HEK293 (cell line): ENCODE measurements at regions not wholly inside any gene's neighbourhood (a gene's known extent, or its start where the extent isn't known, plus 50 kb on each side); places are given as distances from the start of the nearest gene placed in this dataset.

ENCODE experiments used
- CTCF ChIA-PET: fragments of 350-600 bp; formaldehyde crosslinking; extraction: SDS; loops from one replicate; lab custom pipeline; 2021; ENCODE audit warnings: antibody characterized with exemption; lab: Yijun Ruan, JAX
- POLR2A ChIA-PET: fragments of 300-600 bp; formaldehyde crosslinking; extraction: SDS; loops from one replicate; lab custom pipeline; 2020; ENCODE audit warnings: antibody characterized with exemption, inconsistent platforms; lab: Yijun Ruan, JAX
- H3K27ac ChIP-seq: fragments of 200-500 bp; sonication (Bioruptor generic); 2 replicates; pipeline ENCODE4 v1.5.1; 2014; ENCODE audit warnings: low read depth, low read length, control low read depth, inconsistent platforms; ENCODE audit errors: extremely low read depth
- H3K36me3 ChIP-seq, 2 experiments: fragments of 200-500 bp in 1 of 2; sonication (Bioruptor generic) in 1 of 2; 1 replicate in 1 of 2; 2 replicates in 1 of 2; pipeline ENCODE4 v1.5.1; 2014 to 2017; ENCODE audit warnings: inconsistent platforms in 2 of 2, low read length in 2 of 2; ENCODE audit not compliant: control insufficient read depth in 2 of 2, insufficient read depth in 1 of 2
- H3K4me1 ChIP-seq: fragments of 200-500 bp; sonication (Bioruptor generic); 2 replicates; pipeline ENCODE4 v1.5.1; 2014; ENCODE audit warnings: mild to moderate bottlenecking, low read length, inconsistent platforms; ENCODE audit not compliant: control insufficient read depth, insufficient read depth
- H3K4me3 ChIP-seq: 2 replicates; pipeline ENCODE4 v1.5.1; 2011; ENCODE audit warnings: low read depth, mild to moderate bottlenecking, control low read depth, low read length, moderate library complexity
- H3K9me3 ChIP-seq: fragments of 200-500 bp; sonication (Bioruptor generic); 2 replicates; pipeline ENCODE4 v1.5.1; 2014; ENCODE audit warnings: low read depth, low read length, inconsistent platforms; ENCODE audit not compliant: control insufficient read depth, insufficient read depth
- GFI1B ChIP-seq: fragments of 450-650 bp; formaldehyde crosslinking; IDR thresholded peaks from 2 replicates; pipeline ENCODE4 v1.5.1; 2016; ENCODE audit warnings: missing biosample characterization, missing genetic modification characterization
- GLI4 ChIP-seq: fragments of 450-650 bp; formaldehyde crosslinking; IDR thresholded peaks from 2 replicates; pipeline ENCODE4 v1.5.1; 2016; ENCODE audit warnings: missing biosample characterization, missing genetic modification characterization
- GLIS1 ChIP-seq: fragments of 450-650 bp; formaldehyde crosslinking; IDR thresholded peaks from 2 replicates; pipeline ENCODE4 v1.5.1; 2016; ENCODE audit warnings: missing biosample characterization, missing genetic modification characterization
- PRDM1 ChIP-seq: fragments of 450-650 bp; formaldehyde crosslinking; IDR thresholded peaks from 2 replicates; pipeline ENCODE4; 2016; ENCODE audit warnings: missing biosample characterization, missing genetic modification characterization
- SCRT2 ChIP-seq: fragments of 450-650 bp; formaldehyde crosslinking; IDR thresholded peaks from 2 replicates; pipeline ENCODE4 v1.5.1; 2016; ENCODE audit warnings: missing biosample characterization, missing genetic modification characterization
- TRIM28 ChIP-seq: IDR thresholded peaks from 2 replicates; pipeline ENCODE4 v1.6.1; 2011; ENCODE audit warnings: low read length, control low read depth, borderline replicate concordance
- WT1 ChIP-seq: fragments of 450-650 bp; formaldehyde crosslinking; IDR thresholded peaks from 2 replicates; pipeline ENCODE4 v1.5.1; 2016; ENCODE audit warnings: missing biosample characterization, missing genetic modification characterization
- ZNF155 ChIP-seq: fragments of 450-650 bp; formaldehyde crosslinking; IDR thresholded peaks from 2 replicates; pipeline ENCODE4 v1.5.1; 2016; ENCODE audit warnings: missing biosample characterization, missing genetic modification characterization
- ZNF341 ChIP-seq: fragments of 450-650 bp; formaldehyde crosslinking; IDR thresholded peaks from 2 replicates; pipeline ENCODE4; 2016; ENCODE audit warnings: low read depth, missing biosample characterization, missing genetic modification characterization
- ZNF398 ChIP-seq: fragments of 450-650 bp; formaldehyde crosslinking; IDR thresholded peaks from 2 replicates; pipeline ENCODE4 v1.5.1; 2017; ENCODE audit warnings: missing biosample characterization, missing genetic modification characterization
- ZNF423 ChIP-seq: fragments of 450-650 bp; formaldehyde crosslinking; IDR thresholded peaks from 2 replicates; pipeline ENCODE4 v1.5.1; 2016; ENCODE audit warnings: missing biosample characterization, missing genetic modification characterization
- ZNF426 ChIP-seq: fragments of 450-650 bp; formaldehyde crosslinking; IDR thresholded peaks from 2 replicates; pipeline ENCODE4 v1.5.1; 2017; ENCODE audit warnings: missing biosample characterization, missing genetic modification characterization, mild to moderate bottlenecking, inconsistent platforms, moderate library complexity
- ZNF473 ChIP-seq: fragments of 450-650 bp; formaldehyde crosslinking; IDR thresholded peaks from 2 replicates; pipeline ENCODE4 v1.5.1; 2017; ENCODE audit warnings: missing biosample characterization, missing genetic modification characterization
- ZNF48 ChIP-seq: fragments of 450-650 bp; formaldehyde crosslinking; IDR thresholded peaks from 2 replicates; pipeline ENCODE4 v1.5.1; 2016; ENCODE audit warnings: missing biosample characterization, missing genetic modification characterization
- ZNF488 ChIP-seq: fragments of 450-650 bp; formaldehyde crosslinking; IDR thresholded peaks from 2 replicates; pipeline ENCODE4 v1.5.1; 2016; ENCODE audit warnings: missing biosample characterization, missing genetic modification characterization
- ZNF521 ChIP-seq: fragments of 450-650 bp; formaldehyde crosslinking; IDR thresholded peaks from 2 replicates; pipeline ENCODE4 v1.5.1; 2017; ENCODE audit warnings: missing biosample characterization, mild to moderate bottlenecking, missing genetic modification characterization
- ZNF529 ChIP-seq: fragments of 450-650 bp; formaldehyde crosslinking; IDR thresholded peaks from 2 replicates; pipeline ENCODE4 v1.5.1; 2017; ENCODE audit warnings: missing genetic modification characterization, missing biosample characterization; ENCODE audit not compliant: insufficient replicate concordance
- ZNF555 ChIP-seq: fragments of 450-650 bp; formaldehyde crosslinking; conservative IDR thresholded peaks from 2 replicates; pipeline ENCODE4 v1.5.1; 2017; ENCODE audit warnings: missing biosample characterization, mild to moderate bottlenecking, missing genetic modification characterization, inconsistent platforms
- ZNF654 ChIP-seq: fragments of 450-650 bp; formaldehyde crosslinking; IDR thresholded peaks from 2 replicates; pipeline ENCODE4 v1.5.1; 2016; ENCODE audit warnings: low read depth, missing biosample characterization, missing genetic modification characterization
- ZNF830 ChIP-seq: fragments of 450-650 bp; IDR thresholded peaks from 2 replicates; pipeline ENCODE4 v1.5.0; 2018; ENCODE audit warnings: missing biosample characterization, missing genetic modification characterization, low read depth, mild to moderate bottlenecking, moderate library complexity
- TF ChIP-seq, protein P1 (sequence below): fragments of 450-650 bp; formaldehyde crosslinking; IDR thresholded peaks from 2 replicates; pipeline ENCODE4 v1.5.1; 2017; ENCODE audit warnings: missing biosample characterization, missing genetic modification characterization
- TF ChIP-seq, protein P2 (sequence below): fragments of 450-650 bp; formaldehyde crosslinking; IDR thresholded peaks from 2 replicates; pipeline ENCODE4 v1.5.1; 2016; ENCODE audit warnings: missing biosample characterization, missing genetic modification characterization
- TF ChIP-seq, protein P3 (sequence below): fragments of 450-650 bp; formaldehyde crosslinking; IDR thresholded peaks from 2 replicates; pipeline ENCODE4 v1.5.1; 2016; ENCODE audit warnings: missing biosample characterization, missing genetic modification characterization, borderline replicate concordance

- H3K27ac ChIP-seq: no peak overlapping the region
- H3K9me3 ChIP-seq: no peaks in the 10 kb centered on the region
- ChIA-PET CTCF (interaction anchor here (0.7 kb wide), 1 partner anchor 194 kb away, joined by 3 read pairs; no protein-coding TSS in a partner anchor), POLR2A (no interaction called here)
- TF ChIP-seq GFI1B (no peak), ZNF473 (tag by site-specific recombination) (no peak), ZNF488 (tag by site-specific recombination) (no peak), ZNF341 (tag by site-specific recombination) (no peak), ZNF830 (tag by site-specific recombination) (no peak), PRDM1 (tag by site-specific recombination) (no peak), ZNF521 (no peak), ZNF48 (tag by site-specific recombination) (no peak), WT1 (tag by site-specific recombination) (no peak), ZNF398 (tag by site-specific recombination) (no peak), ZNF155 (tag by site-specific recombination) (no peak), ZNF423 (tag by site-specific recombination) (no peak), TRIM28 (no peak)
- TF ChIP-seq, protein P1, sequence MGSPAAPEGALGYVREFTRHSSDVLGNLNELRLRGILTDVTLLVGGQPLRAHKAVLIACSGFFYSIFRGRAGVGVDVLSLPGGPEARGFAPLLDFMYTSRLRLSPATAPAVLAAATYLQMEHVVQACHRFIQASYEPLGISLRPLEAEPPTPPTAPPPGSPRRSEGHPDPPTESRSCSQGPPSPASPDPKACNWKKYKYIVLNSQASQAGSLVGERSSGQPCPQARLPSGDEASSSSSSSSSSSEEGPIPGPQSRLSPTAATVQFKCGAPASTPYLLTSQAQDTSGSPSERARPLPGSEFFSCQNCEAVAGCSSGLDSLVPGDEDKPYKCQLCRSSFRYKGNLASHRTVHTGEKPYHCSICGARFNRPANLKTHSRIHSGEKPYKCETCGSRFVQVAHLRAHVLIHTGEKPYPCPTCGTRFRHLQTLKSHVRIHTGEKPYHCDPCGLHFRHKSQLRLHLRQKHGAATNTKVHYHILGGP: no peak
- H3K4me3 ChIP-seq: no peak overlapping the region
- H3K4me1 ChIP-seq: no peaks in the 10 kb centered on the region
- no peaks in the 10 kb centered on the region for H3K36me3 ChIP-seq
Measured at GRCh38 chr4:79044141-79044659, 105.0 kb upstream of the PAQR3 start.

GRCh38 chr4:79043138-79043537 is 103.9 kb upstream of the PAQR3 start:
- Histone ChIP-seq H3K36me3 (no peaks in the 10 kb centered on the region), H3K4me3 (no peak overlapping the region), H3K4me1 (no peaks in the 10 kb centered on the region), H3K9me3 (no peaks in the 10 kb centered on the region), H3K27ac (no peak overlapping the region)
- TF ChIP-seq ZNF529 (tag by site-specific recombination) (no peak), GLIS1 (tag by site-specific recombination) (no peak), GLI4 (tag by site-specific recombination) (no peak), SCRT2 (no peak), ZNF555 (tag by site-specific recombination) (no peak), ZNF426 (no peak), ZNF654 (tag by site-specific recombination) (no peak)
- TF ChIP-seq, protein P2, sequence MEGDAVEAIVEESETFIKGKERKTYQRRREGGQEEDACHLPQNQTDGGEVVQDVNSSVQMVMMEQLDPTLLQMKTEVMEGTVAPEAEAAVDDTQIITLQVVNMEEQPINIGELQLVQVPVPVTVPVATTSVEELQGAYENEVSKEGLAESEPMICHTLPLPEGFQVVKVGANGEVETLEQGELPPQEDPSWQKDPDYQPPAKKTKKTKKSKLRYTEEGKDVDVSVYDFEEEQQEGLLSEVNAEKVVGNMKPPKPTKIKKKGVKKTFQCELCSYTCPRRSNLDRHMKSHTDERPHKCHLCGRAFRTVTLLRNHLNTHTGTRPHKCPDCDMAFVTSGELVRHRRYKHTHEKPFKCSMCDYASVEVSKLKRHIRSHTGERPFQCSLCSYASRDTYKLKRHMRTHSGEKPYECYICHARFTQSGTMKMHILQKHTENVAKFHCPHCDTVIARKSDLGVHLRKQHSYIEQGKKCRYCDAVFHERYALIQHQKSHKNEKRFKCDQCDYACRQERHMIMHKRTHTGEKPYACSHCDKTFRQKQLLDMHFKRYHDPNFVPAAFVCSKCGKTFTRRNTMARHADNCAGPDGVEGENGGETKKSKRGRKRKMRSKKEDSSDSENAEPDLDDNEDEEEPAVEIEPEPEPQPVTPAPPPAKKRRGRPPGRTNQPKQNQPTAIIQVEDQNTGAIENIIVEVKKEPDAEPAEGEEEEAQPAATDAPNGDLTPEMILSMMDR (tag by site-specific recombination): no peak
- TF ChIP-seq, protein P3, sequence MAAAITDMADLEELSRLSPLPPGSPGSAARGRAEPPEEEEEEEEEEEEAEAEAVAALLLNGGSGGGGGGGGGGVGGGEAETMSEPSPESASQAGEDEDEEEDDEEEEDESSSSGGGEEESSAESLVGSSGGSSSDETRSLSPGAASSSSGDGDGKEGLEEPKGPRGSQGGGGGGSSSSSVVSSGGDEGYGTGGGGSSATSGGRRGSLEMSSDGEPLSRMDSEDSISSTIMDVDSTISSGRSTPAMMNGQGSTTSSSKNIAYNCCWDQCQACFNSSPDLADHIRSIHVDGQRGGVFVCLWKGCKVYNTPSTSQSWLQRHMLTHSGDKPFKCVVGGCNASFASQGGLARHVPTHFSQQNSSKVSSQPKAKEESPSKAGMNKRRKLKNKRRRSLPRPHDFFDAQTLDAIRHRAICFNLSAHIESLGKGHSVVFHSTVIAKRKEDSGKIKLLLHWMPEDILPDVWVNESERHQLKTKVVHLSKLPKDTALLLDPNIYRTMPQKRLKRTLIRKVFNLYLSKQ: no peak
- CTCF ChIA-PET: no interaction called here
- POLR2A ChIA-PET: no interaction called here
